NCI-H1694 treated with DMSO at 0.1 percent for 48 hours (cell line): ENCODE measurements at regions not wholly inside any gene's neighbourhood (a gene's known extent, or its start where the extent isn't known, plus 50 kb on each side); places are given as distances from the start of the nearest gene placed in this dataset.

Experiments used
- DNase-seq: peaks from one replicate; lab custom pipeline; 2025; lab: John Stamatoyannopoulos, UW

DNA sequence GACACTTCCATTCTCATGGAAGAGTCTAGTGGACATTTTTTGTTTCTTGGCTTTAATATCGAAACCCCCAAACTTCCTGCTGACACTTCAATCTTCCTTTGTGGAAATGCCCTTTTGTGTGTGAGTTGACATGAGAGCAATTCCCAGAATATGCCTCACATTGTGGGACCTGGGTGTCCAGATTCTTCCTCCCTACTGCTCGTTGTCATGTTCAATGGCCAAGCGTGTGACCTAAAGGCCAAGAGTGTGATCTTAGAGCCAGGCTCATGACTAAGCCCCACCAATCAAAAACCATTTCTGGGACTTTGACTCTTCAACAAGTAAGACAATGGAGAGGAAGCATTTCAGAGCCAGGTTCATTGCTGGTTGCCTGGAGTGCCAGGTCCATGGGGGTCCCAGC, 52.5 kb upstream of the BMPER start:
- no peak for DNase-seq

DNA sequence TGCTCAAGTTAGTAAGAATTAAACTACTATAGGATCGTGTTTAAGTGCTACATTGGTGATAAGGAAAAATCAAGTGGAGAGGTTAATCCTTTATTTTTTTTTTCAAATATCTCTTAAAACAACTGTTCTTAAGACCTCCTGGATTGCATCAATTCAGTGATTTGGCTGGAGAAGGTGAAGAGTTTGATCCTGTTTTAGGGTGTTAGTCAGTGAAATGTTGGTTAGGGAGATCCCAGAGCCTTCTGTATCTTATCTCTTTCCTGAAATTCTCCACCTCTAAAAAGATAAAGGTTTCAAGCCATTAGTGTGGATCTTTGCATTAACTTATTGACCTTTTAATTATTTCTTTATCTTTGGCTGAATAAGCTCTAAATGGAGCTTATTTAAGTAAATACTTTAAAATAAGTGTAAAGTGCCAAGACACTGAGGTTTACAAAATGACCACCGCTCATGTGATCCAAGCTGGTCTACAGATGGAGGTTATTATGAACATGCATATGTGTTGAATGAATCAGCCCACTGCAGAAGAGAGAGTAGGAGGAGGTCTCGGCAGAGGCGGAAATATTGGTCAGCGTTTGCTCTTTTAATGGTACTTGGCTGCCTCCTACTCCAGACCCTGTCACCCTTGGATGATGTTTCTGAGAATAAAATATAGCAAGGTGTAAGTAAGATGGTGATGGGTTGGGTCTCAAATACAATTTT, 51.8 kb upstream of the BMPER start:
- DNase-seq: no peak

DNA sequence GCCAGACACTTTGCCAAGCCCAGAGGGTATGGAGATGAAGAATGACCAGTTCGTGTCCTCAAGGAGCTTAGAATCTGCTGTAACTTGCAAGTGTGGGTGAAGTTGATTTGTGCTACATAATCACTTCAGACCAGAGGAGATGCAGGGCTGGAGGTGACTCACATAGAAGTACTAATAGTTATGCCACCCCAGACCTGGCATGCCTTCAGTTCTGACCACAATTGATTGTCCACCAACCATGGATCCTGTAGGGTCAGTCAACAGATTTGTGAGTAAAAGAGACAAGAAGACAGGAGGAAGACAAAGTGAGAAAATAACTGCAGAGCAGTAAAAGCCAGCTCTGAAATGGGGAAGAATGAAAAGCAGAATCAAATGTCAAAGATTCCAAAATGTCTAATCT, 51.2 kb upstream of the BMPER start:
- DNase-seq: no peak

DNA sequence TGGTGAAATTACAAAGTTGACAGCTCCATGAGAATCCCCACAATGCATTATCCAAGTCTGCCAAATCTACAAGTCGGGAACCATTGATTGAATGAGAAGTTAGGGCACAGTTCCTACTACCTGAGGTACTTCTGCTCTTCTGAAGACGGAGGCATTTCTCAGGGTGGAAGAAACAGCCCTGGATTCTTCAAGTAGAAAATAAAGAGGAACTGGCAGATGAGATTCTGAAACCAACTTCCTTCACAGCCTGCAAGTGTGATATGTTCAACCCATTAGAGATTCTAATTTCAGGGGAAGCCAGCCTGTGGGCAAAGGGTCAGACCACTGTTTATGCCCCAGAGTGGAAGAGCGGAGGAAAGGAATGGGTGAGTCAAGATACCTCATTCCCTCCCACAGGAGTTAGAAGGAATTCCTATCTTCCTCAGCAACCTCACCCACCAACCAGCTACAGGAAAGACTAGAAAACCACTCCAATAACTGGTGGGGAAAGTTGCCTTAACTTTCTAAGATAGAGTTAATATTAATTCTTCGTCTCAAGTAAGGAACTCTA, 50.5 kb upstream of the BMPER start:
- DNase-seq: no peak
